ENCODE measurements at regions not wholly inside any gene's neighbourhood (a gene's known extent, or its start where the extent isn't known, plus 50 kb on each side); places are given as distances from the start of the nearest gene placed in this dataset.

DNA sequence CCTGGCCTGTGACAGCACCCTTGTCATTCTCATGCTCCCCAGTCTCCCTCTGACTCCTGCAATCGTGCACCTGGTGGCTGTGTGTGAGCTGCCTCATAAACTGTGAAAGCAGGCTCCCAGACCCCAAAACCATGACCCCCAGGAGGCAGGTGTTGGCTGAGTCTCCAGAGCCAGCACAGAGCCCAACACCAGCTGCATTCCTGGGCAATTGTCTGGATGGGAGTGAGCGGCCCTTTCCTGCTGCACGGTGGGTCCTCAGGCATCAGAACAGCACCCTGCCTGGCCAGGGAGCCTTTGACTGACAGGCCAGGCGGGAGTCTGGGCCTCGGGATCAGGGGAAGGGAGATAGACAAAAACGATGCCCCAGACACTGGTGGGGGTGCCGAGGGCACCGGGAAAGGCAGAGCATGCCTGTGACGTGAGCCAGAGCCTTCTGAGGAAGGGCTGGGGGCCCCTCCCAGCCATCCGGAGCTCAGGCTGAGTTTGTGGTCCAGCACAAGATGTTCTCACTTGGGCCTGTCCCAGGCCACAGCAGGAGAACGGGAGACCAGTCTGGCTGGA, 135.1 kb upstream of the GPC1 start:
- H3K79me2 ChIP-seq (ENCODE audit: low read length) = no peaks in the 10 kb centered on the region
- no peak overlapping the region for H3K9ac ChIP-seq (ENCODE audit: low read length)
- peaks cover 45% of the 10 kb centered on the region for H3K27me3 ChIP-seq (replicated peaks; ENCODE audit: insufficient read depth, low read length)
- no peaks in the 10 kb centered on the region for H3F3A ChIP-seq (ENCODE audit: insufficient read depth, low read length)
- no peaks in the 10 kb centered on the region for H4K20me1 ChIP-seq (ENCODE audit: insufficient read depth, low read length)
- no peak overlapping the region for H2AFZ ChIP-seq (ENCODE audit: low read length)
- no peak for TF ChIP-seq EZH2 (optimal IDR thresholded peaks at IDR 0.05; ENCODE audit: low read depth, low read length)
- no peak for TF ChIP-seq CTCF (IDR thresholded peaks at IDR 0.05; ENCODE audit: low read length)
- TF ChIP-seq EZH2phosphoT487 (IDR thresholded peaks at IDR 0.05; ENCODE audit: low read length) = no peak
- H3K9me2 ChIP-seq (replicated peaks; ENCODE audit: insufficient read depth, low read length) = no peaks in the 10 kb centered on the region
- no peak for DNase-seq
- H3K27ac ChIP-seq (ENCODE audit: low read length) = no peak overlapping the region
- H3K9me3 ChIP-seq (replicated peaks; ENCODE audit: insufficient read depth, low read length) = no peaks in the 10 kb centered on the region
- H3K4me3 ChIP-seq (ENCODE audit: low read length) = no peak overlapping the region
- no peak overlapping the region for H3K4me2 ChIP-seq (ENCODE audit: low read depth, low read length)
- H3K36me3 ChIP-seq (replicated peaks; ENCODE audit: insufficient read depth, low read length) = no peaks in the 10 kb centered on the region
- H3K4me1 ChIP-seq (ENCODE audit: low read length) = no peaks in the 10 kb centered on the region

- Histone ChIP-seq H3K4me3 (ENCODE audit: low read length) (no peak overlapping the region), H3K9me3 (replicated peaks; ENCODE audit: insufficient read depth, low read length) (no peaks in the 10 kb centered on the region), H3K79me2 (ENCODE audit: low read length) (no peaks in the 10 kb centered on the region), H3K9ac (ENCODE audit: low read length) (no peak overlapping the region), H2AFZ (ENCODE audit: low read length) (no peak overlapping the region), H3K9me2 (replicated peaks; ENCODE audit: insufficient read depth, low read length) (no peaks in the 10 kb centered on the region), H3K36me3 (replicated peaks; ENCODE audit: insufficient read depth, low read length) (no peaks in the 10 kb centered on the region), H3K4me1 (ENCODE audit: low read length) (no peaks in the 10 kb centered on the region), H3F3A (ENCODE audit: insufficient read depth, low read length) (no peaks in the 10 kb centered on the region), H4K20me1 (ENCODE audit: insufficient read depth, low read length) (no peaks in the 10 kb centered on the region), H3K27me3 (replicated peaks; ENCODE audit: insufficient read depth, low read length) (peaks cover 44% of the 10 kb centered on the region), H3K27ac (ENCODE audit: low read length) (no peak overlapping the region), H3K4me2 (ENCODE audit: low read depth, low read length) (no peak overlapping the region)
- no peak for DNase-seq
- no peak for TF ChIP-seq EZH2phosphoT487 (IDR thresholded peaks at IDR 0.05; ENCODE audit: low read length)
- no peak for TF ChIP-seq EZH2 (optimal IDR thresholded peaks at IDR 0.05; ENCODE audit: low read depth, low read length)
- no peak for TF ChIP-seq CTCF (IDR thresholded peaks at IDR 0.05; ENCODE audit: low read length)
Observed at GRCh38 chr2:240300840-240301239, 134.6 kb upstream of the GPC1 start.

DNA sequence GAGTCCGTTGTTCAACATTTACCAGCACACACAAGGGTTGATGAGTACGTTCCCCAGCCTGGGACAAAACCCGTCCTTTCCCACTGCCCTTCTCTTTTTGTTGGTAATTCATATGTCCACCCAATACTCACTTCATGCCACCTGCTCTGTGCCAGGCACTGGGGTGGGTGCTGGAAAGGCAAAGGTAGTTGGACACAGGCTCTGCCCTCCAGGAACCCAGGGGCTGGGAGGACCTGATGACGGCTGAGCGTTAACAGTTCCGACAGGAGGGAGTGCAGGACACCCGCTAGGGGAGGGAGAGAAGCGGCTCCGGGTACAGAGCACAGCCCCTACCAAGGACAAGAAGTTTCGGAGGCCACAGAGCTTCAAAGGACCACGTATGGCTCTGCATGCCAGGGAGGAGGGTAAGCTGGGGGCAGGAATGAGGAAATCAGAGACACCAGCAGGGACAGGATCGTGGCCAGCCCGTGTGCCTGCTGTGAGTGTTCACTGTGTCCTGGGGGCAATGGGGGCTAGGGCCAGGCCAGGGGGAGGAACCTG, 134.1 kb upstream of the GPC1 start:
- Histone ChIP-seq H2AFZ (ENCODE audit: low read length) (no peak overlapping the region), H3K79me2 (ENCODE audit: low read length) (no peaks in the 10 kb centered on the region), H3K4me3 (ENCODE audit: low read length) (no peak overlapping the region), H3K36me3 (replicated peaks; ENCODE audit: insufficient read depth, low read length) (no peaks in the 10 kb centered on the region), H3K4me1 (ENCODE audit: low read length) (no peaks in the 10 kb centered on the region), H3K9ac (ENCODE audit: low read length) (no peak overlapping the region), H3K9me3 (replicated peaks; ENCODE audit: insufficient read depth, low read length) (no peaks in the 10 kb centered on the region), H3K4me2 (ENCODE audit: low read depth, low read length) (no peak overlapping the region), H3K27ac (ENCODE audit: low read length) (no peak overlapping the region), H3K27me3 (replicated peaks; ENCODE audit: insufficient read depth, low read length) (peaks cover 46% of the 10 kb centered on the region), H4K20me1 (ENCODE audit: insufficient read depth, low read length) (no peaks in the 10 kb centered on the region), H3K9me2 (replicated peaks; ENCODE audit: insufficient read depth, low read length) (no peaks in the 10 kb centered on the region), H3F3A (ENCODE audit: insufficient read depth, low read length) (no peaks in the 10 kb centered on the region)
- no peak for DNase-seq
- TF ChIP-seq EZH2 (optimal IDR thresholded peaks at IDR 0.05; ENCODE audit: low read depth, low read length) (no peak), CTCF (IDR thresholded peaks at IDR 0.05; ENCODE audit: low read length) (no peak), EZH2phosphoT487 (IDR thresholded peaks at IDR 0.05; ENCODE audit: low read length) (no peak)
